ENCODE measurements at regions not wholly inside any gene's neighbourhood (a gene's known extent, or its start where the extent isn't known, plus 50 kb on each side); places are given as distances from the start of the nearest gene placed in this dataset.
"Not testable (repeated sequence)": the region's sequence is repeated elsewhere in the genome, so short reads cannot be mapped to it uniquely, and the experiment has no call there.

DNA sequence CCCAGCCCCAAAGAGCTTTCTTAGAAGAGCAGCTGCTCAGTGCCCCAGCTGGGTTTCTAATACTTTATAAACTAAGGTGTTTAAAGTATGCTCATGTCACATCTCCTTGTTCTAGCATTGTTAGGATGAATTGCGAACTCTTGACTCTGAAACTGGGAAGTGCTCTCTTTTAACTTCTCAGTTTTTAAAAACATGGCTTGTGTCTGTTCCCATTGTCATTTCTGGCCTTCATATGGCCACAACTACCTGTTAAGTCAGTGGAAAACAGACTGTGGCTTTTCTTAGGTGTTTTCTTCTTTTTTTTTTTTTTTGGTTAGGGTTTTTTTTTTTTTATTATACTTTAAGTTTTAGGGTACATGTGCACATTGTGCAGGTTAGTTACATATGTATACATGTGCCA lies 164.7 kb downstream of the KCNRG start:
- TF ChIP-seq, protein P1, sequence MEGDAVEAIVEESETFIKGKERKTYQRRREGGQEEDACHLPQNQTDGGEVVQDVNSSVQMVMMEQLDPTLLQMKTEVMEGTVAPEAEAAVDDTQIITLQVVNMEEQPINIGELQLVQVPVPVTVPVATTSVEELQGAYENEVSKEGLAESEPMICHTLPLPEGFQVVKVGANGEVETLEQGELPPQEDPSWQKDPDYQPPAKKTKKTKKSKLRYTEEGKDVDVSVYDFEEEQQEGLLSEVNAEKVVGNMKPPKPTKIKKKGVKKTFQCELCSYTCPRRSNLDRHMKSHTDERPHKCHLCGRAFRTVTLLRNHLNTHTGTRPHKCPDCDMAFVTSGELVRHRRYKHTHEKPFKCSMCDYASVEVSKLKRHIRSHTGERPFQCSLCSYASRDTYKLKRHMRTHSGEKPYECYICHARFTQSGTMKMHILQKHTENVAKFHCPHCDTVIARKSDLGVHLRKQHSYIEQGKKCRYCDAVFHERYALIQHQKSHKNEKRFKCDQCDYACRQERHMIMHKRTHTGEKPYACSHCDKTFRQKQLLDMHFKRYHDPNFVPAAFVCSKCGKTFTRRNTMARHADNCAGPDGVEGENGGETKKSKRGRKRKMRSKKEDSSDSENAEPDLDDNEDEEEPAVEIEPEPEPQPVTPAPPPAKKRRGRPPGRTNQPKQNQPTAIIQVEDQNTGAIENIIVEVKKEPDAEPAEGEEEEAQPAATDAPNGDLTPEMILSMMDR (IDR thresholded peaks at IDR 0.05; ENCODE audit: low read depth, low read length) = no peak
- no peaks in the 10 kb centered on the region for H3K36me3 ChIP-seq
- no peak for DNase-seq
- no peak overlapping the region for H3K4me3 ChIP-seq (ENCODE audit: low read depth, low read length)
- H3K27me3 ChIP-seq = no peaks in the 10 kb centered on the region
- H3K9me3 ChIP-seq = no peaks in the 10 kb centered on the region
- no peaks in the 10 kb centered on the region for H3K4me1 ChIP-seq

DNA sequence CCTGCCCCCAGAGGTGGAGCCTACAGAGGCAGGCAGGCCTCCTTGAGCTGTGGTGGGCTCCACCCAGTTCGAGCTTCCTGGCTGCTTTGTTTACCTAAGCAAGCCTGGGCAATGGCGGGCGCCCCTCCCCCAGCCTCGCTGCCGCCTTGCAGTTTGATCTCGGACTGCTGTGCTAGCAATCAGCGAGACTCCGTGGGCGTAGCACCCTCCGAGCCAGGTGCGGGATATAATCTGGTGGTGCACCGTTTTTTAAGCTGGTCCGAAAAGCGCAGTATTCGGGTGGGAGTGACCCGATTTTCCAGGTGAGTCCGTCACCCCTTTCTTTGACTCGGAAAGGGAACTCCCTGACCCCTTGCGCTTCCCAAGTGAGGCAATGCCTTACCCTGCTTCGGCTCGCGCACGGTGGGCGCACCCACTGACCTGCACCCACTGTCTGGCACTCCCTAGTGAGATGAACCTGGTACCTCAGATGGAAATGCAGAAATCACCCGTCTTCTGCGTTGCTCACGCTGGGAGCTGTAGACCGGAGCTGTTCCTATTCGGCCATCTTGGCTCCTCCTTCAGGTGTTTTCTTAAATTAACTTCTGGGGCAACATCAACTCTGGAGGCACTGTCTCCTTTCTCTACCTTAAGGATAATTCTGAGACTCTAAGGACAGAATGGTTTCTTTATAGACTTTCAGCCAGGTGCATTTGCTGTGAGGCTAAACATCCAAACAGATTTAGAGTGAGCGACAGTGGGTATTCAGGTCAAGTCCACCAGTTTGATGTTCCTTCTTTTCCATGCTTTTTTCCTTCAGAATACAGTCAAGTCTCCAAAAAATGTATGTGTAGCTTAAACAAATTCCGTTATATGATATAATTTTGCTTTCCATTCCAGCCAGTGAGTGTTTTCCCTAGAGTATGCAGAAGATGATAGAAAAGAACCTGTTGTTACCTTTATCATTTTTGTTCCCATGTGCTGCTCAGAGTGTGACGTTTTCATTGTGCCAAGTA lies 170.8 kb downstream of the KCNRG start:
- H3K4me1 ChIP-seq; H3K36me3 ChIP-seq; H3K27me3 ChIP-seq; H3K9me3 ChIP-seq; H3K4me3 ChIP-seq (ENCODE audit: low read depth, low read length); DNase-seq: not testable (repeated sequence)

DNA sequence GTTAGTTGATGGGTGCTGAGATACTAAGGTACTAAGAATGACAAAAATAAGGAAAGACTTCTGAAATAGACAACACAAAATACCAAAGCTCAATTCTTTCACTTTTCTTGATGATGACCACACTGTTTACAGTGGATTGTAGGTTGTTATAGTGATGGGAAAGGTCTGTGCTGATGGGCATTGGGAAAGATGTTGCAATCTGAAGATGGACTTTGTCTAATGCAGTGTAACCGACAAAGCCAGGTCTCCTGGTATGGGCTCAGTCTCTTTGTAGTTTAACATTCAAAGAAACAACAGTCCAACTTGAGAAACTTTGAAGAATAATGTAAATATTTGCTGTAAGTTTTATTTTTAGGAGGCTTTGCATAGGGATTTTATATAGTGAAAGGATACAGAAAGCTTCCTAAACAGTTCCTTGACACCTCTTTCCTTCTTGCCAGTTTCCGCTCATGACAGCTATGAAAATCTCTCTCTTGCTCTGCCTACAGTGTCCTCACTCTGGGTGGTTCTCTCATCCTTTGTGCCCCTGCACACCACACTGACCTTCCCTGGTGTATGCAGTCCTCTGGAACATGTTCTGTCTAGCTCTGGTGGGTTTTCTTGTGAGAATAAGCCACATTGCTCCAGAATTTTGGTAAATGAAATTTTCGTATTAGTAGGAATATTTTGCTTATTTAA lies 172.2 kb downstream of the KCNRG start:
- H3K4me3 ChIP-seq (ENCODE audit: low read depth, low read length) = no peak overlapping the region
- H3K9me3 ChIP-seq = no peaks in the 10 kb centered on the region
- DNase-seq = no peak
- H3K27me3 ChIP-seq = no peaks in the 10 kb centered on the region
- no peaks in the 10 kb centered on the region for H3K36me3 ChIP-seq
- no peaks in the 10 kb centered on the region for H3K4me1 ChIP-seq
- TF ChIP-seq, protein P1 (IDR thresholded peaks at IDR 0.05; ENCODE audit: low read depth, low read length) = no peak

DNA sequence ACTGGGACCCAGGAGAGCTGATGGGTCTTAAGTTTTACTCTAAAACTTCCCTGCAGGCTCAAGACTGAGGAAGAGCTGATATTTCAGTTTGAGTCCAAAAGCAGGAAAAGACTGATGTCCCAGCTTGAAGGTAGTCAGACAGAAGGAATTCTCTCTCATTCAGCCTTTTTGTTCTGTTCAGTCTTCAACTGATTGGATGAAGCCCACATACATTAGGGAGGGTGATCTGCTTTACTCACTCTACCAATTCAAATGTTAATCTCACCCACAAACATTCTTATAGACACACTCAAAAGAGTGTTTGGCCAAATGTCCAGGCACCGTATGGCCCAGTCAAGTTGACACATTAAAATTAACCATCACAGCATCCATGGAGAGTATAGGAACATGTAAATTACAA lies 173.5 kb downstream of the KCNRG start:
- Histone ChIP-seq H3K4me1 (no peaks in the 10 kb centered on the region), H3K36me3 (no peaks in the 10 kb centered on the region), H3K27me3 (no peaks in the 10 kb centered on the region), H3K4me3 (ENCODE audit: low read depth, low read length) (no peak overlapping the region), H3K9me3 (no peaks in the 10 kb centered on the region)
- TF ChIP-seq, protein P1 (IDR thresholded peaks at IDR 0.05; ENCODE audit: low read depth, low read length) = no peak
- no peak for DNase-seq

DNA sequence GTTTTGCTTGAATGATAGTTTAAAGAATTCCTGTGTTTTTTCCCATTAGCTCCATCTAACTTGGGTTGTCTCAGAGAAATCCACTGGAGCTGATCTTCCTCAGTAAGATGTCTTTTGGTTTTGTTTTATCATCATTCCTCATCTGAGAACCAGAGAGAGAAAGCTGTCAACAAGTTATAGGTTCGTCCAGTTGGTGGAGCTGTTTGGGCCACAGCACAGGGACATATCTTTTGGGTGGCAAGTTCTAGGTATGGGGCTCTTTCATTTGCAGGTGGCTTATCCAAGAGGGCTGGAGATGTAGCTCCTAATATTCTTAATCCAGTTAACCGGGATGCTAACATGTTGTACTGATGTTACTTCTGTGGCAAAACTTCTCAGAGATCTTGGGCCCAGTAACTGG lies 174.2 kb downstream of the KCNRG start:
- TF ChIP-seq, protein P1 (IDR thresholded peaks at IDR 0.05; ENCODE audit: low read depth, low read length) = peak; percentile 31
- Histone ChIP-seq H3K9me3 (no peaks in the 10 kb centered on the region), H3K4me3 (ENCODE audit: low read depth, low read length) (no peak overlapping the region), H3K36me3 (no peaks in the 10 kb centered on the region), H3K27me3 (no peaks in the 10 kb centered on the region), H3K4me1 (no peaks in the 10 kb centered on the region)
- no peak for DNase-seq

DNA sequence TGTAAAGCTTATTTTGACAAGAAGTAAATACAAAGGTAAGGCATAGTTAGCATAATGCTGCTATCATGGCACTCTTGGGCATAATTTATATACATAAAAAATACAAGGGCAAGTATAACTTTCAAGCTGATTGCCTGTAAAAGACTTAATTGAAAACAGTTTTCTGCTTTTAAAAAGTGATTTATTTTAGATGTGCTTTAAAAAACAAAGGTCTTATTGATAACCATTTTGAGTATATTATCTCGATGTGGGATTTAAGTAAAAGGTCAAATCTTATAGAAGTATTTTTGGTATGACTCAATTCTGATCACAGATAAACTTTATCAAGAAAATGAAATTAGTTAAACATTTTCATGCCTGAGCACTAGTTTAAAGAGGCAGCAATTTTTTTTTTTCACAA lies 175.8 kb downstream of the KCNRG start:
- no peak overlapping the region for H3K4me3 ChIP-seq (ENCODE audit: low read depth, low read length)
- no peaks in the 10 kb centered on the region for H3K9me3 ChIP-seq
- no peaks in the 10 kb centered on the region for H3K36me3 ChIP-seq
- TF ChIP-seq, protein P1 (IDR thresholded peaks at IDR 0.05; ENCODE audit: low read depth, low read length) = no peak
- H3K4me1 ChIP-seq = no peaks in the 10 kb centered on the region
- DNase-seq = no peak
- H3K27me3 ChIP-seq = no peaks in the 10 kb centered on the region
